DND-41 (cell line): ENCODE measurements at regions not wholly inside any gene's neighbourhood (a gene's known extent, or its start where the extent isn't known, plus 50 kb on each side); places are given as distances from the start of the nearest gene placed in this dataset.

Source experiments
- CTCF ChIP-seq: IDR thresholded peaks from 2 replicates; pipeline ENCODE4 v1.5.1; 2012; ENCODE audit warnings: borderline replicate concordance, low read length, moderate library complexity, mild to moderate bottlenecking; ENCODE audit not compliant: poor library complexity, severe bottlenecking; ENCODE audit errors: extremely low read depth
- EZH2 ChIP-seq: IDR thresholded peaks from 3 replicates; pipeline ENCODE4 v1.6.1; 2012; ENCODE audit warnings: borderline replicate concordance, low read depth, mild to moderate bottlenecking, moderate library complexity, low read length, inconsistent platforms; ENCODE audit not compliant: severe bottlenecking

DNA sequence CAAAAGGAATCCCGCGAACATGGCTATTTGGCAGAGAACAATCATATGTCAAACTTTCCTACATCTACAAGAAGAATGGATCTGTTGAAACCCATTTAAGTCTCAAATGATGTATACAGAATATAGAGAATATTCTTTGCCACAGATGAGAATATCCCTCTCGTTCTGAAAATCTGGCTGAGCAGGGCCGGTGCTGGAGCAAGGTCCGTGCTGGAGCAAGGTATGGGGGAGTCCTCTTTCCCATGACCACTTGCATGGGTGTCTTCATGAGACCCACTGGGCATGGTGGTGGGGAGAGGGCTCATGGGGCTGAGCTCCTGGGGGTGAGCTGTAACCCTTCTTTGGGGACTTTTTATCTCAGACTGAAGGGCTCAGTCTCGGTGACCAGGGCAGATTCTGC is 440.9 kb downstream of the SOX9 start:
- no peak for TF ChIP-seq CTCF
- no peak for TF ChIP-seq EZH2
